HG02852 (cell line): ENCODE measurements at regions not wholly inside any gene's neighbourhood (a gene's known extent, or its start where the extent isn't known, plus 50 kb on each side); places are given as distances from the start of the nearest gene placed in this dataset.

ENCODE experiments used
- ATAC-seq: cut with Tn5 transposase; IDR thresholded peaks from one replicate; pipeline ENCODE4 v1.9.1; 2021; ENCODE audit warnings: mild to moderate bottlenecking, moderate library complexity; ENCODE audit not compliant: unreplicated experiment

DNA sequence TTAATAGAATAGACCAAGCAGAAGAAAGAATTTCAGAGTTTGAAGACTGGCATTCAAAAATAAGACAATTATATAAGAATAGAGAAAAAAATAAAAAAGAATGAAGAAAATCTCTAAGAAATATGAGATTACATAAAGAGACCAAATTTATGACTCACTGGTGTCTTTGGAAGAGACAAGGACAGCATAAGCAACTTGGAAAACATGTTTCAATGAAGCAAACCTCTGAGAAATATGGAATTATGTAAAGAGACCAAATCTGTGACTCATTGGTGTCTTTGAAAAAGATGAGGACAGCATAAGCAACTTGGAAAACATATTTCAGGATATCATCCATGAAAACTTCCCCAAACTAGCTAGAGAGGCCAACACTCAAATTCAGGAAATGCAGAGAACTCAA lies 60.4 kb upstream of the LYPLAL1 start:
- ATAC-seq = no peak

DNA sequence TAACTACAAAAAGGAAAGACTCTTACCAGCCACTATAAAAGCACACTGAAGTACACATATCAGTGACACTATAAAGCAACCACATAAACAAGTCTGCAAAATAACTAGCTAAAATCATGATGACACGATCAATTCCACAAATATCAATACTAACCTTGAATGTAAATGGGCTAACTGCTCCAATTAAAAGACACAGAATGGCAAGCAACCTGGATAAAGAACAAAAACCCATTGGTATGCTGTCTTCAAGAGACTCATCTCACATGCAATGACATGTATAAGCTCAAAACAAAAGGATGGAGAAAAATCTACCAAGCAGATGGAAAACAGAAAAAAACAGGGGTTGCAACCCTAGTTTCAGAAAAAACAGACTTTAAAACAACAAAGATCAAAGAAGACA lies 59.7 kb upstream of the LYPLAL1 start:
- no peak for ATAC-seq

DNA sequence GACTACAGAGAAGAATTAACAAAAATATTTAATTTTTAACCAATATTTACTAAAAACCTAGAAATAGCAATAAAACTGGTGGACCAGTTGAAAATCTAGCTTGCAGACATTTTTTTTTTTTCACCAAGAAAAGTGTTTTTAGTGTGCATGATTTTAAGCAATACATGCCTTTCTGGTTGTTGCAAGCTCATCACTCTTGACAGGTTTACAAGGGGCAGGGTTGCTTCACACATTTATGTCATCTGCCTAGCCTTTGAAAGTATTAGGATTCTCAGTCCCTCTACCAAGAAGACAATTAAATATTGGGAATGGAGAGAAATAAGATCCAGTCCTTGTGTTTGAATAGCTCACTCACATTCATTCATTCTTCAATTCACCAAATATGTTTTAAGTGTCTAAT lies 53.8 kb upstream of the LYPLAL1 start:
- ATAC-seq = no peak

DNA sequence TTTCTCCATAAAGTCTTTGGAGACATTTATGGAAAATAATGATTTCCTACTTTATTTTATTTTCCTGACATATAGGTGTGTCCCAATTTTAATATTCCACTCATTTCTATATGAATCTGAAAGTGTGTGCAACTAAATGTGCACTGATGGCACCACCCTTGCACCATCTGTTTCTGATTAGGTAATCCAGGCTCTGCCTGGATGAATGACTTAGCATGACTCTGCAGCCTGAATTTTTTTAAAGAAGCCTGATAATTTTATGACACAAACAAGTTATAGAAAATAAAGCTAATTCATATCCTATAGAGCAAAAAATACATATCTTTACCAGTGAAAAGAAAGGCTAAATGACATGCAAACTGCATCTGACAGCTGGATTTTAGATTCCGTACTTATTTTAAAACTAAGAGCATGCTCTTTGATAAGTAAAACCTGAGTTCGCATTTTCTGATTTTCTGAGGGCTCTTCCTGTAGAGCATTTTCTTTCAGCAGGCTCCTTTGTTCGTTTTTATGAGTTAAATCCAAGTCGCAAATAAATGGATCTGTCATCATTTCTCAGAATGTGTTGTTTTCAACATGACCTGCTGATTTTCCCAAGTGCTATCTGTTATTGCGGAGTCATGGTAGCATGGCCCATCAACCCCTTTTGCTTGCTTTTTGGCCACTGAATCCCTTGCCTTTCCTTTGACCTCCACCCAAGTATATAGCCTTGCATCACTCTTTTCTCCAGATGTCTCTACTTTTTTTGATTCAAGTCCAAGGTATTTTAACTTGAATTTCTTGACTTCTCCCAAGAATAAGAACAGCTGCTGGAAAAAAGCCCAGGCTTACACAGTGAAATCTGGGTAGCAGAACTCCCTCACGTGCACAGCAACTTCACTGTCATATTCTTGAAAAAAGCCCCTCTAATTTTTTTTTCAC lies 52.8 kb upstream of the LYPLAL1 start:
- no peak for ATAC-seq

DNA sequence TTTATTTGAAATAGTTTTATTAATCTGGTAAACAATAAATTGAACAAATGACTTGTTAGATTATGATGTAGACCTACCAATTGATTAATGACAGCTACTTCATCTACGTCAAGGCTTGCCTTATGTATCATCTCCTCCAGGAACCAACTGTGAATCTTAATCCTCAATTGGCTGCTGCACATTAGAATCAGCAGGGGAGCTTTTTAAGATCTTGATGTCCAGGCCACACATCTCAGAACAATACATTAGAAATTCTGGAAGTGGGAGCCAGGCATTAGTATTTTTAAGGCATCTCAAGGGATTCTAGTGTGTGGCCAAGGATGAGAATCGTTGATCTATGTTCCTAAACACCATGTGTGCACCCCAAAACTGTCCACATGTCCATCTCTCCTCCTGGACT lies 52.0 kb upstream of the LYPLAL1 start:
- no peak for ATAC-seq

DNA sequence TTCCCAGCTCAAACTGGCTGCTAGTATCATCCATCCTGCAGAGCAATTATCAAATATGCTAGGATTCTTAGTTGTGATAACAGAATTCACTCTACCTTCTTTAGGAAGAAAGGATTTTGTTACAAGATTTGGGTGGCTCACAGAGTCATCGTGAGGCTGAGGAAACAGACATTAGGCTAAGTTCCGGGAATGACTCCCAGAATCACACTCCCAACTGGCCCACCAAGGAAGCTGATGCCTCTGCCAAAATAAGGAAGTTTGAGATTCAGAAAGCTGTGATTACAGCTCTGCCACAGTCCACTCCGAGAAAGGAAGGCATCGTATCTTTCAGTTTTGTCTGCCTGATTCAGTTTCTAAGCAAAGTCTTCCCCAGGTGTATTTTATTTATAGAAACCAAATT lies 50.6 kb upstream of the LYPLAL1 start:
- no peak for ATAC-seq
